RWPE1 (cell line): ENCODE measurements at regions not wholly inside any gene's neighbourhood (a gene's known extent, or its start where the extent isn't known, plus 50 kb on each side); places are given as distances from the start of the nearest gene placed in this dataset.

Source experiments
- CTCF ChIA-PET: fragments of 350-600 bp; sonication (Branson Sonifier 250); formaldehyde crosslinking; extraction: SDS; loops from one replicate; lab custom pipeline; 2021; lab: Yijun Ruan, JAX
- POLR2A ChIA-PET: fragments of 400-600 bp; formaldehyde crosslinking; extraction: SDS; loops from one replicate; lab custom pipeline; 2020; ENCODE audit warnings: antibody characterized with exemption; ENCODE audit not compliant: low non-redundant PET; lab: Yijun Ruan, JAX
- DNase-seq: peaks from one replicate; pipeline ENCODE4 v3.0.0; 2012; ENCODE audit warnings: low spot score
- H3K27ac ChIP-seq: fragments of 450-650 bp; 2 replicates; pipeline ENCODE4 v1.5.1; 2017
- CTCF ChIP-seq: fragments of 450-650 bp; conservative IDR thresholded peaks from 2 replicates; pipeline ENCODE4 v1.5.1; 2017; ENCODE audit warnings: low read depth, mild to moderate bottlenecking

GRCh38 chr1:5345556-5345955 is 646.7 kb downstream of the NPHP4 start:
- CTCF ChIA-PET: interaction anchor here (0.8 kb wide), 1 partner anchor 764 kb away, joined by 3 read pairs; no protein-coding TSS in a partner anchor
- no peak for DNase-seq
- no peak overlapping the region for H3K27ac ChIP-seq
- no peak for TF ChIP-seq CTCF
- POLR2A ChIA-PET: no interaction called here

GRCh38 chr1:5343256-5344020 is 648.8 kb downstream of the NPHP4 start:
- no peak for TF ChIP-seq CTCF
- POLR2A ChIA-PET: no interaction called here
- no peak for DNase-seq
- CTCF ChIA-PET: interaction anchor here (0.6 to 0.7 kb wide), 2 partner anchors 16 to 104 kb away, joined by 3 read pairs; no protein-coding TSS in a partner anchor
- H3K27ac ChIP-seq: no peak overlapping the region

- no peak overlapping the region for H3K27ac ChIP-seq
- no peak for DNase-seq
- CTCF ChIA-PET: interaction anchor here (0.6 to 0.7 kb wide), 2 partner anchors 17 to 103 kb away, joined by 3 read pairs; no protein-coding TSS in a partner anchor
- POLR2A ChIA-PET: no interaction called here
- TF ChIP-seq CTCF: no peak
Observed at GRCh38 chr1:5342830-5343229, 649.4 kb downstream of the NPHP4 start.

- ChIA-PET CTCF (no interaction called here), POLR2A (no interaction called here)
- no peak overlapping the region for H3K27ac ChIP-seq
- no peak for DNase-seq
- TF ChIP-seq CTCF: no peak
Observed at GRCh38 chr1:5342172-5342571, 650.1 kb downstream of the NPHP4 start.

GRCh38 chr1:5341471-5341870 is 650.8 kb downstream of the NPHP4 start:
- H3K27ac ChIP-seq: no peak overlapping the region
- no peak for TF ChIP-seq CTCF
- POLR2A ChIA-PET: no interaction called here
- CTCF ChIA-PET: interaction anchor here (1.3 kb wide), 1 partner anchor 107 kb away, joined by 3 read pairs; no protein-coding TSS in a partner anchor
- no peak for DNase-seq

GRCh38 chr1:5340560-5341130 is 651.6 kb downstream of the NPHP4 start:
- H3K27ac ChIP-seq: no peak overlapping the region
- no peak for TF ChIP-seq CTCF
- DNase-seq: no peak
- CTCF ChIA-PET: interaction anchor here (0.6 to 1.3 kb wide), 2 partner anchors 108 to 612 kb away, joined by 3 read pairs; no protein-coding TSS in a partner anchor
- POLR2A ChIA-PET: no interaction called here
